MCF 10A (cell line): ENCODE measurements at regions not wholly inside any gene's neighbourhood (a gene's known extent, or its start where the extent isn't known, plus 50 kb on each side); places are given as distances from the start of the nearest gene placed in this dataset.

Experiments
- BruUV-seq: library from RNA; stranded (reverse); fragments of 400-500 nt; replicated peaks from 2 replicates; lab custom pipeline; 2021; lab: Mats Ljungman, UMichigan
- CTCF ChIA-PET: fragments of 300-600 bp; sonication (Branson Sonifier 250); formaldehyde crosslinking; extraction: SDS; loops from one replicate; lab custom pipeline; 2021; ENCODE audit warnings: antibody characterized with exemption, inconsistent platforms; lab: Yijun Ruan, JAX
- POLR2A ChIA-PET: fragments of 300-600, 350-650 bp; sonication (Branson Sonifier 250); formaldehyde crosslinking; extraction: SDS; loops from one replicate; lab custom pipeline; 2020; ENCODE audit warnings: antibody characterized with exemption, inconsistent platforms; lab: Yijun Ruan, JAX
- DNase-seq: peaks from one replicate; pipeline ENCODE4 v3.0.0-alpha.2; 2018; ENCODE audit not compliant: unreplicated experiment
- H3K27ac Mint-ChIP-seq: one replicate; pipeline ENCODE4 v1.8.0; 2022; ENCODE audit warnings: mild to moderate bottlenecking, low read depth, mixed read lengths; ENCODE audit not compliant: unreplicated experiment
- H3K27me3 Mint-ChIP-seq: one replicate; pipeline ENCODE4 v1.8.0; 2022; ENCODE audit warnings: mixed read lengths; ENCODE audit not compliant: insufficient read depth, unreplicated experiment
- H3K36me3 Mint-ChIP-seq: one replicate; pipeline ENCODE4 v1.8.0; 2022; ENCODE audit warnings: mild to moderate bottlenecking, moderate library complexity, mixed read lengths; ENCODE audit not compliant: insufficient read depth, unreplicated experiment
- H3K4me1 Mint-ChIP-seq: one replicate; pipeline ENCODE4 v1.8.0; 2022; ENCODE audit warnings: mixed read lengths; ENCODE audit not compliant: insufficient read depth, unreplicated experiment
- H3K4me3 Mint-ChIP-seq: one replicate; pipeline ENCODE4 v1.8.0; 2022; ENCODE audit warnings: mild to moderate bottlenecking, moderate library complexity, mixed read lengths; ENCODE audit not compliant: unreplicated experiment
- H3K9me3 Mint-ChIP-seq: one replicate; pipeline ENCODE4 v1.8.0; 2022; ENCODE audit warnings: mixed read lengths; ENCODE audit not compliant: unreplicated experiment
- intact Hi-C: fragments of 100-400 bp; cut with micrococcal nuclease; formaldehyde crosslinking; loops from 2 replicates; pipeline ENCODE4 v1.14.1; 2022
- TF ChIP-seq, protein P1 (sequence below): fragments of 200-600 bp; IDR thresholded peaks from one replicate; pipeline ENCODE4 v1.8.0; 2022; ENCODE audit warnings: antibody characterized with exemption, mild to moderate bottlenecking; ENCODE audit not compliant: unreplicated experiment

DNA sequence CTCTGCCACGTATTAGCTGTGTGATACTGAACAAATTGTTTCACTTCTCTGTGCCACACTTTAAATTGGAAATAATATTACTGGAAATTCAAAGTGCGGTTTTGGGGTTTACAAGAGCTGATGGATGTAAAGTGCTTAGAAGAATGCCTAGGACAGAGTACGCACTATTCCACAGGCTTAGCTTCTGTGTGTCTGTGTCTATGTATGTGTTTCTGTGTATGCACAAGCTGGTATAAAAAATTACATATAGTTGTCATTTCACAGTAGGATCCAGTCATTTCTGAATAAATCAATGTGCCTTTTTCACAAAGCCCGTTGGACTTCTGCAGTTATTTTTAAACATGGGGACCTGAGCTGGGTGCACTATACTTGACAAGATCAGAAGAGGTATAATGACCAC lies 370.4 kb downstream of the TUSC7 start:
- Mint-ChIP-seq H3K4me1 (no peaks in the 10 kb centered on the region), H3K9me3 (no peaks in the 10 kb centered on the region), H3K4me3 (no peak overlapping the region), H3K27ac (no peak overlapping the region), H3K36me3 (no peaks in the 10 kb centered on the region), H3K27me3 (peaks cover 70% of the 10 kb centered on the region)
- BruUV-seq: no TSS peak
- no peak for DNase-seq
- intact Hi-C loops: no loop called here
- ChIA-PET CTCF (interaction anchor here (0.6 to 1.0 kb wide), 4 partner anchors 18 to 88 kb away, joined by 3 to 4 read pairs (median 3); no protein-coding TSS in a partner anchor), POLR2A (no interaction called here)
- TF ChIP-seq, protein P1, sequence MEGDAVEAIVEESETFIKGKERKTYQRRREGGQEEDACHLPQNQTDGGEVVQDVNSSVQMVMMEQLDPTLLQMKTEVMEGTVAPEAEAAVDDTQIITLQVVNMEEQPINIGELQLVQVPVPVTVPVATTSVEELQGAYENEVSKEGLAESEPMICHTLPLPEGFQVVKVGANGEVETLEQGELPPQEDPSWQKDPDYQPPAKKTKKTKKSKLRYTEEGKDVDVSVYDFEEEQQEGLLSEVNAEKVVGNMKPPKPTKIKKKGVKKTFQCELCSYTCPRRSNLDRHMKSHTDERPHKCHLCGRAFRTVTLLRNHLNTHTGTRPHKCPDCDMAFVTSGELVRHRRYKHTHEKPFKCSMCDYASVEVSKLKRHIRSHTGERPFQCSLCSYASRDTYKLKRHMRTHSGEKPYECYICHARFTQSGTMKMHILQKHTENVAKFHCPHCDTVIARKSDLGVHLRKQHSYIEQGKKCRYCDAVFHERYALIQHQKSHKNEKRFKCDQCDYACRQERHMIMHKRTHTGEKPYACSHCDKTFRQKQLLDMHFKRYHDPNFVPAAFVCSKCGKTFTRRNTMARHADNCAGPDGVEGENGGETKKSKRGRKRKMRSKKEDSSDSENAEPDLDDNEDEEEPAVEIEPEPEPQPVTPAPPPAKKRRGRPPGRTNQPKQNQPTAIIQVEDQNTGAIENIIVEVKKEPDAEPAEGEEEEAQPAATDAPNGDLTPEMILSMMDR: no peak

DNA sequence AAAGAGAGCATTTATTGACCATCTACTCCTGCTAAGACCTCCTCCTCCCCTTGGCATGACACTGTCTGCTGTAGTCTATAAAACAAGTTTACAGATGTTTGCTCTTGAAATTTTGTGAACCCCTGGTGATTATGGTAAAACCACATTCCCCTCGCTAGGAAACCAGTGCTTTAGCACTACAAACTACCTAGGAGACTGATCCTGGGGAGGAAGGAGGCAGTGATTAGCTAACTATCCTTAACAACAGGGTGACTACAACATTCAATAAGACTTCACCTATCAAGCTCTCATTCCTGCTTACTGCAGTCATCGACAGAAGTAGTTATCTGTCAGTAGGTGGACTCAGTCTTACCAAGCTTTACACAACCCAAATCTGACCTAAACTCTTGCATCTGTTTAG lies 371.3 kb downstream of the TUSC7 start:
- intact Hi-C loops: no loop called here
- no TSS peak for BruUV-seq
- peaks cover 72% of the 10 kb centered on the region for H3K27me3 Mint-ChIP-seq
- H3K4me3 Mint-ChIP-seq: no peak overlapping the region
- CTCF ChIA-PET: interaction anchor here (1.0 kb wide), 1 partner anchor 22 kb away, joined by 4 read pairs; no protein-coding TSS in a partner anchor
- POLR2A ChIA-PET: no interaction called here
- no peak overlapping the region for H3K27ac Mint-ChIP-seq
- no peaks in the 10 kb centered on the region for H3K4me1 Mint-ChIP-seq
- DNase-seq: no peak
- H3K36me3 Mint-ChIP-seq: no peaks in the 10 kb centered on the region
- TF ChIP-seq, protein P1: no peak
- H3K9me3 Mint-ChIP-seq: no peaks in the 10 kb centered on the region

DNA sequence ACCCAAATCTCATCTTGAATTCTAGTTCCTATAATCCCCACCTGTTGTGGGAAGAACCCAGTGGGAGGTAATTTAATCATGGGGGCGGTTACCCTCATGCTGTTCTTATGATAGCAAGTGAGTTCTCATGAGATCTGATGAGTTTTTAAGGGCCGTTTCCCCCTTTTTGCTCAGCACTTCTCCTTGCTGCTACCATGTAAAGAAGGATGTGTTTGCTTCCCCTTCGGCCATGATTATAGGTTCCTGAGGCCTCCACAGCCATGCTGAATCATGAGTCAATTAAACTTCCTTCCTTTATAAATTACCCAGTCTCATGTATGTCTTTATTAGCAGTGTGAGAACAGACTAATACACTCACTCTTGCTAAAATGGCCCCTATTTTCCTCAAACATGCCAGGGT lies 374.7 kb downstream of the TUSC7 start:
- no peak overlapping the region for H3K27ac Mint-ChIP-seq
- H3K4me3 Mint-ChIP-seq: no peak overlapping the region
- no peaks in the 10 kb centered on the region for H3K9me3 Mint-ChIP-seq
- no TSS peak for BruUV-seq
- DNase-seq: no peak
- intact Hi-C loops: no loop called here
- ChIA-PET POLR2A (no interaction called here), CTCF (no interaction called here)
- TF ChIP-seq, protein P1: no peak
- peaks cover 90% of the 10 kb centered on the region for H3K27me3 Mint-ChIP-seq
- H3K36me3 Mint-ChIP-seq: no peaks in the 10 kb centered on the region
- H3K4me1 Mint-ChIP-seq: no peaks in the 10 kb centered on the region

DNA sequence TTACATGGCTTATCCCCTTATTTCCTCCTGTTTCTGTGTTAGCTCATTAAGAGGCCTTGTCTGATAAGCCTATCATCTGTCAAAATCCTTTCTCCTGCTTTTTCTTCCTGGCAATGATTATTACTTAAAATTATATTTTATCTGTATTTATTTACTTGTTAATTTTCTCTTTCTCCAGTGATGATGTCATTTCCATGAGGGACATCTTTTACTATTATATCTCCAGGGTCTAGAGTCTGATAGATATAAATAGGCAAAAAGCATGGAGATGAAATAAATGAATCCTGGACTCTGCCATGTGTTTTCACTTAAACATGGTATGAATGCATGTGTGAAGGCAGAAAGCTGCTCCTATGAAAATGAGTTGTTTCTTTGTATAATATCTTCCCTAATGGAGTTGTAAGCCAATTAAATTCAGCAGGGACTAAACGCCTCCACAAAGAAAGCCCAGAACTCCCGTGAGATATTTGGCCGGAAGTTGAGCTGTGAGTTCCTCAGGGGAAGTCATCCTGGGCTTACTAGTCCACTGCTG lies 375.2 kb downstream of the TUSC7 start:
- no peaks in the 10 kb centered on the region for H3K9me3 Mint-ChIP-seq
- peaks cover 88% of the 10 kb centered on the region for H3K27me3 Mint-ChIP-seq
- DNase-seq: no peak
- H3K4me1 Mint-ChIP-seq: no peaks in the 10 kb centered on the region
- POLR2A ChIA-PET: interaction anchor here (0.6 kb wide), 1 partner anchor 46 kb away, joined by 4 read pairs; no protein-coding TSS in a partner anchor
- H3K36me3 Mint-ChIP-seq: no peaks in the 10 kb centered on the region
- H3K4me3 Mint-ChIP-seq: no peak overlapping the region
- TF ChIP-seq, protein P1: no peak
- BruUV-seq: no TSS peak
- CTCF ChIA-PET: no interaction called here
- intact Hi-C loops: no loop called here
- H3K27ac Mint-ChIP-seq: no peak overlapping the region
